ENCODE measurements at regions not wholly inside any gene's neighbourhood (a gene's known extent, or its start where the extent isn't known, plus 50 kb on each side); places are given as distances from the start of the nearest gene placed in this dataset.

DNA sequence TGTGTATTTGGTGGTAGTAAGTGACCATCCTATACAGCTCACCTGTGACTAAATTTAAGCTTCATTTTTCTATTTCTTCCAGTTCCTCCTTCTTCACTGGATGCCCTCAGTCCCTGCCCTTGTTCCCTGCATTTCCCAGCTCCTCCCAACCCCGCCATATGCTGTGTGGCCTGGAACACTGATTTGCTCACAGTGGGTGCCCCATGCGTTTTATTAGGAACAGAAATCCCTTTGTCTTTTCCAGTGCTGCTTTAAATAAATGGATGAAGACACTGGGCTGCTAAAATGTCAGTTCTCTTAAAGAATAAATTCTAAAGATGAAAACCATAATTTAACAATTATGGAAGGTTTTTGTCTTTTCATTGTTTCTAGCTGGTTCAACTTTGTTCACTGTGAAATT, 477.3 kb downstream of the DCDC2C start:
- no peaks in the 10 kb centered on the region for H3K4me1 Mint-ChIP-seq (ENCODE audit: unreplicated experiment)
- no peak overlapping the region for H3K27ac Mint-ChIP-seq (ENCODE audit: unreplicated experiment)
- H3K27me3 Mint-ChIP-seq (ENCODE audit: unreplicated experiment) = peaks cover 2% of the 10 kb centered on the region
- no peak overlapping the region for H3K4me3 Mint-ChIP-seq (ENCODE audit: unreplicated experiment)
- TF ChIP-seq, protein P1, sequence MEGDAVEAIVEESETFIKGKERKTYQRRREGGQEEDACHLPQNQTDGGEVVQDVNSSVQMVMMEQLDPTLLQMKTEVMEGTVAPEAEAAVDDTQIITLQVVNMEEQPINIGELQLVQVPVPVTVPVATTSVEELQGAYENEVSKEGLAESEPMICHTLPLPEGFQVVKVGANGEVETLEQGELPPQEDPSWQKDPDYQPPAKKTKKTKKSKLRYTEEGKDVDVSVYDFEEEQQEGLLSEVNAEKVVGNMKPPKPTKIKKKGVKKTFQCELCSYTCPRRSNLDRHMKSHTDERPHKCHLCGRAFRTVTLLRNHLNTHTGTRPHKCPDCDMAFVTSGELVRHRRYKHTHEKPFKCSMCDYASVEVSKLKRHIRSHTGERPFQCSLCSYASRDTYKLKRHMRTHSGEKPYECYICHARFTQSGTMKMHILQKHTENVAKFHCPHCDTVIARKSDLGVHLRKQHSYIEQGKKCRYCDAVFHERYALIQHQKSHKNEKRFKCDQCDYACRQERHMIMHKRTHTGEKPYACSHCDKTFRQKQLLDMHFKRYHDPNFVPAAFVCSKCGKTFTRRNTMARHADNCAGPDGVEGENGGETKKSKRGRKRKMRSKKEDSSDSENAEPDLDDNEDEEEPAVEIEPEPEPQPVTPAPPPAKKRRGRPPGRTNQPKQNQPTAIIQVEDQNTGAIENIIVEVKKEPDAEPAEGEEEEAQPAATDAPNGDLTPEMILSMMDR (IDR thresholded peaks at IDR 0.05) = no peak
- DNase-seq (ENCODE audit: extremely low spot score, unreplicated experiment) = no peak
- peaks cover 17% of the 10 kb centered on the region for H3K9me3 Mint-ChIP-seq (ENCODE audit: unreplicated experiment)
- peaks cover 1% of the 10 kb centered on the region for H3K36me3 Mint-ChIP-seq (ENCODE audit: unreplicated experiment)

- Mint-ChIP-seq H3K9me3 (ENCODE audit: unreplicated experiment) (peaks cover 14% of the 10 kb centered on the region), H3K4me3 (ENCODE audit: unreplicated experiment) (no peak overlapping the region)
- TF ChIP-seq, protein P1 (IDR thresholded peaks at IDR 0.05) = no peak
These were observed 477.7 kb downstream of the DCDC2C start for GRCh38 chr2:4181062-4181461.

GRCh38 chr2:4188561-4188960, 485.2 kb downstream of the DCDC2C start:
- Mint-ChIP-seq H3K27ac (ENCODE audit: unreplicated experiment) (no peak overlapping the region), H3K27me3 (ENCODE audit: unreplicated experiment) (no peaks in the 10 kb centered on the region), H3K4me3 (ENCODE audit: unreplicated experiment) (no peak overlapping the region), H3K4me1 (ENCODE audit: unreplicated experiment) (peaks cover 1% of the 10 kb centered on the region), H3K36me3 (ENCODE audit: unreplicated experiment) (no peaks in the 10 kb centered on the region), H3K9me3 (ENCODE audit: unreplicated experiment) (peaks cover 5% of the 10 kb centered on the region)
- TF ChIP-seq, protein P1 (IDR thresholded peaks at IDR 0.05) = no peak
- no peak for DNase-seq (ENCODE audit: extremely low spot score, unreplicated experiment)

More at GRCh38 chr2:4181062-4181461, 477.7 kb downstream of the DCDC2C start:
- no peak for DNase-seq (ENCODE audit: extremely low spot score, unreplicated experiment)
- Mint-ChIP-seq H3K36me3 (ENCODE audit: unreplicated experiment) (peaks cover 1% of the 10 kb centered on the region), H3K27me3 (ENCODE audit: unreplicated experiment) (peaks cover 2% of the 10 kb centered on the region), H3K27ac (ENCODE audit: unreplicated experiment) (no peak overlapping the region), H3K4me1 (ENCODE audit: unreplicated experiment) (no peaks in the 10 kb centered on the region)

- no peak overlapping the region for H3K27ac Mint-ChIP-seq (ENCODE audit: unreplicated experiment)
- H3K4me3 Mint-ChIP-seq (ENCODE audit: unreplicated experiment) = no peak overlapping the region
- peaks cover 5% of the 10 kb centered on the region for H3K9me3 Mint-ChIP-seq (ENCODE audit: unreplicated experiment)
- no peak for DNase-seq (ENCODE audit: extremely low spot score, unreplicated experiment)
- H3K27me3 Mint-ChIP-seq (ENCODE audit: unreplicated experiment) = no peaks in the 10 kb centered on the region
- peaks cover 1% of the 10 kb centered on the region for H3K4me1 Mint-ChIP-seq (ENCODE audit: unreplicated experiment)
- TF ChIP-seq, protein P1 (IDR thresholded peaks at IDR 0.05) = no peak
- H3K36me3 Mint-ChIP-seq (ENCODE audit: unreplicated experiment) = no peaks in the 10 kb centered on the region
These were observed 487.2 kb downstream of the DCDC2C start for GRCh38 chr2:4190548-4190947.

GRCh38 chr2:4192119-4192518, 488.7 kb downstream of the DCDC2C start:
- DNase-seq (ENCODE audit: extremely low spot score, unreplicated experiment) = no peak
- peaks cover 8% of the 10 kb centered on the region for H3K9me3 Mint-ChIP-seq (ENCODE audit: unreplicated experiment)
- TF ChIP-seq, protein P1 (IDR thresholded peaks at IDR 0.05) = no peak
- no peak overlapping the region for H3K27ac Mint-ChIP-seq (ENCODE audit: unreplicated experiment)
- H3K4me1 Mint-ChIP-seq (ENCODE audit: unreplicated experiment) = peaks cover 1% of the 10 kb centered on the region
- H3K27me3 Mint-ChIP-seq (ENCODE audit: unreplicated experiment) = no peaks in the 10 kb centered on the region
- H3K4me3 Mint-ChIP-seq (ENCODE audit: unreplicated experiment) = no peak overlapping the region
- no peaks in the 10 kb centered on the region for H3K36me3 Mint-ChIP-seq (ENCODE audit: unreplicated experiment)

All from osteocyte (in vitro differentiated cells).